Activated naive CD8-positive, alpha-beta T cell treated with anti-CD3 and anti-CD28 coated beads, Interleukin-2, amount 50 U/mL, for 24 hours (primary cell): ENCODE measurements at regions not wholly inside any gene's neighbourhood (a gene's known extent, or its start where the extent isn't known, plus 50 kb on each side); places are given as distances from the start of the nearest gene placed in this dataset.
"Not testable (repeated sequence)": the region's sequence is repeated elsewhere in the genome, so short reads cannot be mapped to it uniquely, and the experiment has no call there.

Experiments
- ATAC-seq: fragments of 150-1000 bp; cut with Tn5 transposase; one replicate; pipeline ENCODE4 v1.10.0; 2021
- DNase-seq: peaks from one replicate; pipeline ENCODE4 v3.0.0; 2021
- H3K27ac Mint-ChIP-seq: one replicate; pipeline ENCODE4 v1.8.0; 2021; ENCODE audit warnings: mild to moderate bottlenecking, mixed read lengths
- H3K27me3 Mint-ChIP-seq: one replicate; pipeline ENCODE4 v1.8.0; 2021; ENCODE audit warnings: mixed read lengths
- H3K36me3 Mint-ChIP-seq: one replicate; pipeline ENCODE4 v1.8.0; 2021; ENCODE audit warnings: low read depth, mixed read lengths
- H3K4me1 Mint-ChIP-seq: one replicate; pipeline ENCODE4 v1.8.0; 2021; ENCODE audit warnings: mixed read lengths
- H3K4me3 Mint-ChIP-seq: one replicate; pipeline ENCODE4 v1.8.0; 2021; ENCODE audit warnings: mild to moderate bottlenecking, moderate library complexity, mixed read lengths
- H3K9me3 Mint-ChIP-seq: one replicate; pipeline ENCODE4 v1.8.0; 2021; ENCODE audit warnings: mixed read lengths

DNA sequence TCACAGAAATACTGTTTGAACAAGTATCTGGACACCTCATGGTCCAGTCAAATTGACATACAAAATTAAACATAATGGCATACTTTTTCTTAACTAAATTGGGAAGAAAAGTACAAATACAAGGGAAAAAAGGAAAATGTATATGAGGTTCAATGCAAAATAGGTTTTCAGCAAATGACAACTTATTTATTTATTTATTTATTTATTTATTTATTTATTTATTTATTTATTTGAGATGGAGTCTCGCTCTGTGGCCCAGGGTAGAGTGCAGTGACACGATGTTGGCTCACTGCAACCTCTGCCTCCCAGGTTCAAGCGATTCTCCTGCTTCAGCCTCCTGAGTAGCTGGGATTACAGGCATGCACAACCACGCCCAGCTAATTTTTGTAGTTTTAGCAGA lies 424.9 kb upstream of the AKR1E2 start:
- not testable (repeated sequence) for H3K9me3 Mint-ChIP-seq, ATAC-seq, H3K4me1 Mint-ChIP-seq, H3K27me3 Mint-ChIP-seq, H3K4me3 Mint-ChIP-seq, H3K36me3 Mint-ChIP-seq, H3K27ac Mint-ChIP-seq, DNase-seq

GRCh38 chr10:4399556-4399955 lies 426.5 kb upstream of the AKR1E2 start:
- Mint-ChIP-seq H3K27ac (no peak overlapping the region), H3K9me3 (no peaks in the 10 kb centered on the region), H3K4me3 (no peak overlapping the region), H3K36me3 (no peaks in the 10 kb centered on the region), H3K4me1 (no peaks in the 10 kb centered on the region), H3K27me3 (peaks cover 2% of the 10 kb centered on the region)
- DNase-seq (no peak), ATAC-seq (no peak)

GRCh38 chr10:4398602-4399001 lies 427.4 kb upstream of the AKR1E2 start:
- no peak overlapping the region for H3K4me3 Mint-ChIP-seq
- ATAC-seq (no peak), DNase-seq (no peak)
- no peak overlapping the region for H3K27ac Mint-ChIP-seq
- no peaks in the 10 kb centered on the region for H3K36me3 Mint-ChIP-seq
- H3K4me1 Mint-ChIP-seq: no peaks in the 10 kb centered on the region
- peaks cover 2% of the 10 kb centered on the region for H3K27me3 Mint-ChIP-seq
- no peaks in the 10 kb centered on the region for H3K9me3 Mint-ChIP-seq

DNA sequence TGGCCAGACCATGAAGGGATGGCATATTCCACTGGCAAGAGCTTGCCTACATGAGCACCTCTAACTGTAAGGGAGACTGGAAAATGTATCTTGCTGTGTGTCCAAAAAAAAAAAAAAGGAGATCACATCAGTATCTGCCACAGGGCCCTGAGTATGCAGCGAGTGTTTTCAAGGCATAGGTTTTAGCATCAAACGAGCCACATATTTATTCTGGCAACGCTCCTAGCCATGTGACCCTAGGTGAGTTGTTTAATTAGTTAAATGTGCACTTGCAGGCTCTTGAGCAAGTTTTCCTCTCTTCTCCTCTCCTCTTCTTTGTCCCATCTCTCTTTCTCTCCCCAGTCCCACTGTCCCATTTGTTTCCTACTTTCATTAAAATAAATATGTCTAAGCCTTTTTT lies 428.7 kb upstream of the AKR1E2 start:
- ATAC-seq (no peak), DNase-seq (no peak)
- H3K27ac Mint-ChIP-seq: no peak overlapping the region
- H3K36me3 Mint-ChIP-seq: no peaks in the 10 kb centered on the region
- H3K27me3 Mint-ChIP-seq: no peaks in the 10 kb centered on the region
- H3K9me3 Mint-ChIP-seq: no peaks in the 10 kb centered on the region
- H3K4me1 Mint-ChIP-seq: no peaks in the 10 kb centered on the region
- H3K4me3 Mint-ChIP-seq: no peak overlapping the region

DNA sequence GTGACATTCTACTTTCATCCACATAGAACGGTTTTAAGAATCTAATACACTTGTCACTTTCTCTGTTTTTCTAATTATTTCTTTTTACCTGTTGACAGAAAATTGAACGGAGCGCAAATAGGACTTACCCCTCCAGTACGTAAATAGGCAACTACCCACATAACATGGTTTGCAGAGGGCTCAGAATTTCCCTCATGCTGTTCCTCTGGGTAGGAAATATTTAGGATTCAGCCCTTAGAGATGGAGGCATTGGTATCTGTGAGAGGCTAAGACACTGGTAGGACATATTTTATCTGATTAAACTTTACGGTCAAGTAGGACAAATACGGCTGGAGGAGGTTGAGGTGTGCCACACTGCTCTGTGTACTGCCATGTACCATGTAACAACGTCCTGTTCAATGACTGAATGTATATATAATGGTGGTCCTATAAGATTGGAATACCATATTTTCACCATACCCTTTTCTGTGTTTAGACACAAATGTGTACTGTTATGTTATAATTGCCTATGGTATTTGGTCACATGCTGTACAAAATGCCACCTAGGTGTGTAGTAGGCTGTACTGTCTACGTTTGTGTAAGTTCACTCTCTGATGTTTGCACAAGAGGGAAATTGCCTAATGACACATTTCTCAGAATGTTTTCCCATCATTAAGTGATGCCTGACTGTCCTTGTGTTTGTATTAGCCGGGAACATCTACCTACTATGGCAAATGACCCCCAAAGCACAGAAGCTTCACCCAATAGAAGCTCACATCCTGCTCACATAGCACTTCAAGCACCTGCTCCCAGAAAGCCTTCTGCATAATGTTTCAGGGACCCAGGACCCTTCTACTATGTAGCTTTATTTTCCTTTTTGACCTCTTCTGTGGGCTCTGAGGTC lies 429.4 kb upstream of the AKR1E2 start:
- Mint-ChIP-seq H3K9me3 (no peaks in the 10 kb centered on the region), H3K27me3 (no peaks in the 10 kb centered on the region)
- ATAC-seq: no peak

DNA sequence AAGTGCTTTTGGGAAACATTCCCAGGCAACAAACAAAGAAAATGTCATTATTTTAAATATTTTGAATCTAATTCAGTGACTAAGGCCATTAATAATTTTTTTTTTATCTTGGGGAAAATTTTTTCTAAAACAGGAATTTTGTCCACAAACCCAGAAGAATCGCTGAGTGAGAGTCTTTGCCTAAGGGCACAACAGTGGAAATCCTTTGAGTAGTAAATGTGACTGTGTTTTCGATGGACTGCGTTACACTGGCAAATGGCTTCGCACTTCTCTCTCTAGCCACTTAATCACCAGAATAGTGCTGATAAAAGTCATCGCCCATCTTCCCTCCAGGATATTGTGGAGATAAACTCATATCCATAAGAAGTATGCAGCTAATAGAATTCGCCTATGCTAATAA lies 430.3 kb upstream of the AKR1E2 start:
- Mint-ChIP-seq H3K27me3 (no peaks in the 10 kb centered on the region), H3K36me3 (no peaks in the 10 kb centered on the region), H3K27ac (no peak overlapping the region), H3K4me3 (no peak overlapping the region), H3K4me1 (no peaks in the 10 kb centered on the region), H3K9me3 (no peaks in the 10 kb centered on the region)
- DNase-seq (no peak), ATAC-seq (no peak)

More for the DNA sequence above, 429.4 kb upstream of the AKR1E2 start:
- no peak for DNase-seq
- Mint-ChIP-seq H3K27ac (no peak overlapping the region), H3K4me1 (no peaks in the 10 kb centered on the region), H3K4me3 (no peak overlapping the region), H3K36me3 (no peaks in the 10 kb centered on the region)

- DNase-seq, ATAC-seq, H3K27ac Mint-ChIP-seq, H3K4me3 Mint-ChIP-seq, H3K36me3 Mint-ChIP-seq, H3K9me3 Mint-ChIP-seq, H3K27me3 Mint-ChIP-seq, H3K4me1 Mint-ChIP-seq: not testable (repeated sequence)
These were observed 431.6 kb upstream of the AKR1E2 start for GRCh38 chr10:4394455-4394854.

GRCh38 chr10:4391683-4392082 lies 434.3 kb upstream of the AKR1E2 start:
- H3K36me3 Mint-ChIP-seq: no peaks in the 10 kb centered on the region
- H3K4me3 Mint-ChIP-seq: no peak overlapping the region
- no peaks in the 10 kb centered on the region for H3K9me3 Mint-ChIP-seq
- no peaks in the 10 kb centered on the region for H3K4me1 Mint-ChIP-seq
- peaks cover 9% of the 10 kb centered on the region for H3K27me3 Mint-ChIP-seq
- ATAC-seq: no peak
- H3K27ac Mint-ChIP-seq: no peak overlapping the region
- no peak for DNase-seq

GRCh38 chr10:4390219-4390618 lies 435.8 kb upstream of the AKR1E2 start:
- Mint-ChIP-seq H3K9me3 (no peaks in the 10 kb centered on the region), H3K4me1 (no peaks in the 10 kb centered on the region), H3K36me3 (no peaks in the 10 kb centered on the region), H3K27ac (no peak overlapping the region), H3K4me3 (no peak overlapping the region), H3K27me3 (peaks cover 9% of the 10 kb centered on the region)
- ATAC-seq: no peak
- DNase-seq: no peak

- ATAC-seq: no peak
- H3K4me1 Mint-ChIP-seq: no peaks in the 10 kb centered on the region
- H3K27me3 Mint-ChIP-seq: peaks cover 18% of the 10 kb centered on the region
These were observed 440.7 kb upstream of the AKR1E2 start for GRCh38 chr10:4385231-4385870.

GRCh38 chr10:4384245-4384644 lies 441.8 kb upstream of the AKR1E2 start:
- Mint-ChIP-seq H3K4me3 (no peak overlapping the region), H3K27ac (no peak overlapping the region), H3K27me3 (peaks cover 13% of the 10 kb centered on the region), H3K9me3 (no peaks in the 10 kb centered on the region), H3K4me1 (no peaks in the 10 kb centered on the region), H3K36me3 (no peaks in the 10 kb centered on the region)
- no peak for ATAC-seq
- no peak for DNase-seq

More at GRCh38 chr10:4385231-4385870, 440.7 kb upstream of the AKR1E2 start:
- no peaks in the 10 kb centered on the region for H3K9me3 Mint-ChIP-seq
- no peak overlapping the region for H3K4me3 Mint-ChIP-seq
- no peak for DNase-seq
- no peak overlapping the region for H3K27ac Mint-ChIP-seq
- H3K36me3 Mint-ChIP-seq: no peaks in the 10 kb centered on the region

DNA sequence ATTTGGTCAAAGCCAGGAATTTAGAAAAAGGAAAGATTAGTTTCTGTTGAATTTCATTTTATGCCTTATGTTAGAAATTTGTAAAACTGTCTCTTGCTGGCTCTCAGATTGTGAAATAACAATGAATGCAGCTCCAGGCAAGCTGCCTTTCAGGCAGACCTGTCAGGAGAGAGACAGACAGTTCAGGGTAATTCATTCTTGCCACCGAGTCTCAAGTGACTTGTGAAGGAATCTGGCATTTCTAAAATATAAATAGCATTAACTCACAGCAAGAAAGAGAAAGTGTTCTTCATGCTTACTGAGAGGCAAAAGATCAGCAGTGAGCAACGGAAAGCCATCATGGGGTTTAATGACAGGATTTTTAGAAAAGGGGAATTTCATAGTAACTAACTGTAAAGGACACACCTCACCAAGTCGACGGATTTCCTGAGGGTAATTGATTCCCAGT lies 442.3 kb upstream of the AKR1E2 start:
- no peak overlapping the region for H3K4me3 Mint-ChIP-seq
- H3K9me3 Mint-ChIP-seq: no peaks in the 10 kb centered on the region
- ATAC-seq (no peak), DNase-seq (no peak)
- peaks cover 9% of the 10 kb centered on the region for H3K27me3 Mint-ChIP-seq
- no peak overlapping the region for H3K27ac Mint-ChIP-seq
- no peaks in the 10 kb centered on the region for H3K4me1 Mint-ChIP-seq
- no peaks in the 10 kb centered on the region for H3K36me3 Mint-ChIP-seq

- H3K4me3 Mint-ChIP-seq: no peak overlapping the region
- no peaks in the 10 kb centered on the region for H3K36me3 Mint-ChIP-seq
- no peaks in the 10 kb centered on the region for H3K4me1 Mint-ChIP-seq
- DNase-seq (no peak), ATAC-seq (no peak)
- H3K27ac Mint-ChIP-seq: no peak overlapping the region
- peaks cover 11% of the 10 kb centered on the region for H3K27me3 Mint-ChIP-seq
- no peaks in the 10 kb centered on the region for H3K9me3 Mint-ChIP-seq
These were observed 443.2 kb upstream of the AKR1E2 start for GRCh38 chr10:4382811-4383210.

DNA sequence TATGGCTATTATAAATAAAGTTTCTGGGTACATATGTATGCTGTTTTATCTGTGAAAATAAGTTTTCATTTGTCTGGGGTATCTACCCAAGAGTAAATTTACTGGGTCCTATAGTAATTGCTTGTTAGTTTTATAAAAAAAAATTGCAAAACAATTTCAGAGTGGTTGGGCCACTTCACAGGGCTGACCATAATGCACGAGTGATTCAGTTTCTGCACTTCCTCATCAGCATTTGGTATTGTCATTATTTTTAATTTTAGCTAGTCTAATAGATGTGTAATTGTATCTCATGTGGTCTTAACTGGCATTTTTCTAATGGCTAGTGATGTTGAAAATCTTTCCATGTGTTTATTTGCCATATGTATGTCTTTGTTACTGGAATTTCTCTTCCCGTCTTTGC lies 452.4 kb upstream of the AKR1E2 start:
- no peak overlapping the region for H3K4me3 Mint-ChIP-seq
- H3K9me3 Mint-ChIP-seq: no peaks in the 10 kb centered on the region
- H3K4me1 Mint-ChIP-seq: no peaks in the 10 kb centered on the region
- H3K36me3 Mint-ChIP-seq: no peaks in the 10 kb centered on the region
- DNase-seq: no peak
- peaks cover 4% of the 10 kb centered on the region for H3K27me3 Mint-ChIP-seq
- H3K27ac Mint-ChIP-seq: no peak overlapping the region
- no peak for ATAC-seq

- no peak overlapping the region for H3K4me3 Mint-ChIP-seq
- peaks cover 2% of the 10 kb centered on the region for H3K27me3 Mint-ChIP-seq
- no peaks in the 10 kb centered on the region for H3K4me1 Mint-ChIP-seq
- H3K9me3 Mint-ChIP-seq: no peaks in the 10 kb centered on the region
- no peak for ATAC-seq
- H3K27ac Mint-ChIP-seq: no peak overlapping the region
- no peak for DNase-seq
- H3K36me3 Mint-ChIP-seq: no peaks in the 10 kb centered on the region
These were observed 452.9 kb upstream of the AKR1E2 start for GRCh38 chr10:4373098-4373497.
